Kidney (tissue), 13 donors: ENCODE measurements at regions not wholly inside any gene's neighbourhood (a gene's known extent, or its start where the extent isn't known, plus 50 kb on each side); places are given as distances from the start of the nearest gene placed in this dataset.

ENCODE experiments used
- DNase-seq, 5 donors: peaks; one replicate each; pipeline ENCODE4 v3.0.0-alpha.2; 2013 to 2020
- FAIRE-seq: peaks from 2 replicates; lab custom pipeline; 2012; peaks lifted over from hg19 to GRCh38; lab: Jason Lieb, UNC
- H3K27ac ChIP-seq, 2 donors: one replicate each; pipeline ENCODE4 v1.7.0; 2013; ENCODE audit warnings: low read depth in 2 of 2, low read length in 2 of 2, inconsistent platforms in 1 of 2
- H3K27me3 ChIP-seq: one replicate; pipeline ENCODE4 v1.7.1; 2013; ENCODE audit warnings: low read length, inconsistent platforms; ENCODE audit not compliant: control insufficient read depth, insufficient read depth
- H3K36me3 ChIP-seq, 3 donors: one replicate each; pipeline versions ENCODE4 v1.7.0 to v1.7.1; 2013; ENCODE audit warnings: low read length in 3 of 3, control low read depth in 1 of 3, inconsistent platforms in 1 of 3; ENCODE audit not compliant: insufficient read depth in 3 of 3, control insufficient read depth in 2 of 3
- H3K4me1 ChIP-seq, 3 donors: one replicate each; pipeline versions ENCODE4 v1.7.0 to v1.7.1; 2013; ENCODE audit warnings: low read length in 3 of 3, inconsistent platforms in 1 of 3, low read depth in 1 of 3; ENCODE audit not compliant: control insufficient read depth in 2 of 3, insufficient read depth in 2 of 3
- H3K4me3 ChIP-seq, 3 donors: one replicate each; pipeline versions ENCODE4 v1.7.0 to v1.8.1; 2013; ENCODE audit warnings: low read length in 3 of 3, control low read depth in 1 of 3, inconsistent platforms in 1 of 3
- H3K9ac ChIP-seq, 3 donors: one replicate each; pipeline versions ENCODE4 v1.7.0 to v1.7.1; 2013; ENCODE audit warnings: low read length in 3 of 3, control low read depth in 1 of 3, inconsistent platforms in 1 of 3
- H3K9me3 ChIP-seq, 3 donors: one replicate each; pipeline versions ENCODE4 v1.7.0 to v1.7.1; 2013; ENCODE audit warnings: low read length in 3 of 3, control low read depth in 1 of 3, inconsistent platforms in 1 of 3; ENCODE audit not compliant: control insufficient read depth in 2 of 3, insufficient read depth in 1 of 3
- intact Hi-C: fragments of 100-400 bp; cut with DNase I; formaldehyde crosslinking; loops from one replicate; pipeline ENCODE4 v1.11.1; 2022
- TF ChIP-seq, protein P1 (sequence below): IDR thresholded peaks from 3 replicates; pipeline ENCODE4 v1.5.1; 2012; ENCODE audit warnings: mild to moderate bottlenecking, moderate library complexity, borderline replicate concordance; ENCODE audit not compliant: insufficient read depth; ENCODE audit errors: extremely low read depth
- donor health status: control.
- donor health status: control.
- donor health status: control.
- donor health status: control.
- donor health status: control.
- donor health status: DM: yes; HTN: yes; CAD: no.
- donor health status: Normal renal cell carcinoma (clear cell type).

DNA sequence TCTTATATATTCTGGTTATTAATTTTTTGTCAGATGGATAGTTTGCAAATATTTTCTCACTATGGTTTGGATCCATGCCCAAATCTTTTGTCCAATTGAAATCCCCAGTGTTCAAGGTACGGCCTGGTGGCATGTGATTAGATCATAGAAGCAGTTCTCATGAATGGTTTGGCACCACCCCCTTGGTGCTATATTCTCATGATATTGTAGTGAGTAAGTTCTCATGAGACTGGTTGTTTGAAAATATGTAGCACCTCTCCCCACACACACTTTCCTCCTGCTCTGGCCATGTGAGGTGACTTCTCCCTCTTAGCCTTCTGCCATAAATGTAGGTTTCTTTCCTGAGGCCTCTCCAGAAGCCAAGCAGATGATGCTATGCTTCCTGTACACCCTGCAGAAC lies 107.7 kb upstream of the KYNU start:
- peaks cover 0 to 9% (median 0%) of the 10 kb centered on the region in 3 donors for H3K9me3 ChIP-seq
- no peaks in the 10 kb centered on the region for H3K27me3 ChIP-seq
- no peak overlapping the region for H3K27ac ChIP-seq
- FAIRE-seq, result no peak
- H3K36me3 ChIP-seq, result no peaks in the 10 kb centered on the region
- no peaks in the 10 kb centered on the region for H3K4me1 ChIP-seq
- TF ChIP-seq, protein P1, sequence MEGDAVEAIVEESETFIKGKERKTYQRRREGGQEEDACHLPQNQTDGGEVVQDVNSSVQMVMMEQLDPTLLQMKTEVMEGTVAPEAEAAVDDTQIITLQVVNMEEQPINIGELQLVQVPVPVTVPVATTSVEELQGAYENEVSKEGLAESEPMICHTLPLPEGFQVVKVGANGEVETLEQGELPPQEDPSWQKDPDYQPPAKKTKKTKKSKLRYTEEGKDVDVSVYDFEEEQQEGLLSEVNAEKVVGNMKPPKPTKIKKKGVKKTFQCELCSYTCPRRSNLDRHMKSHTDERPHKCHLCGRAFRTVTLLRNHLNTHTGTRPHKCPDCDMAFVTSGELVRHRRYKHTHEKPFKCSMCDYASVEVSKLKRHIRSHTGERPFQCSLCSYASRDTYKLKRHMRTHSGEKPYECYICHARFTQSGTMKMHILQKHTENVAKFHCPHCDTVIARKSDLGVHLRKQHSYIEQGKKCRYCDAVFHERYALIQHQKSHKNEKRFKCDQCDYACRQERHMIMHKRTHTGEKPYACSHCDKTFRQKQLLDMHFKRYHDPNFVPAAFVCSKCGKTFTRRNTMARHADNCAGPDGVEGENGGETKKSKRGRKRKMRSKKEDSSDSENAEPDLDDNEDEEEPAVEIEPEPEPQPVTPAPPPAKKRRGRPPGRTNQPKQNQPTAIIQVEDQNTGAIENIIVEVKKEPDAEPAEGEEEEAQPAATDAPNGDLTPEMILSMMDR, result no peak
- no peak overlapping the region for H3K9ac ChIP-seq
- DNase-seq, result no peak
- H3K4me3 ChIP-seq, result no peak overlapping the region
- intact Hi-C loops, result no loop called here

DNA sequence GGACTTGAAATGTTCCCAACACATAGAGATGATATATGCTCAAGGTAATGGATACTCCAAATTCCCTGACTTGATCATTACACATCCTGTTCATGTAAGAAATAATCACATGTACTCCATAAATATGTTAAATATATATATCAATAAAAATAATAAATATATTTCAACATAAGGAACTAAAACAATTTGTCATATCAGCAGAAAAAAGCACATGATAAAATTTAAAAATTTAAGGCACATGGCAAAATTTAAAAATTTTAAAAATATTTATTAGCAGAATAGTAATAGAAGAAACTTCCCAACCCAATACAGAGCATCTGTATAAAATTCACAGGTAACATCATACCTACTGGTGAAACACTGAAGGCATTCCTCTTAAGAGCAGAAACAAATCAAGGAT lies 109.6 kb upstream of the KYNU start:
- no peaks in the 10 kb centered on the region for H3K4me1 ChIP-seq
- H3K27me3 ChIP-seq, result no peaks in the 10 kb centered on the region
- TF ChIP-seq, protein P1, result no peak
- H3K9ac ChIP-seq, result no peak overlapping the region
- H3K36me3 ChIP-seq, result no peaks in the 10 kb centered on the region
- no peak overlapping the region for H3K27ac ChIP-seq
- no peak overlapping the region for H3K4me3 ChIP-seq
- intact Hi-C loops, result no loop called here
- peaks cover 0 to 9% (median 0%) of the 10 kb centered on the region in 3 donors for H3K9me3 ChIP-seq
- FAIRE-seq, result peak; percentile 37
- no peak for DNase-seq

DNA sequence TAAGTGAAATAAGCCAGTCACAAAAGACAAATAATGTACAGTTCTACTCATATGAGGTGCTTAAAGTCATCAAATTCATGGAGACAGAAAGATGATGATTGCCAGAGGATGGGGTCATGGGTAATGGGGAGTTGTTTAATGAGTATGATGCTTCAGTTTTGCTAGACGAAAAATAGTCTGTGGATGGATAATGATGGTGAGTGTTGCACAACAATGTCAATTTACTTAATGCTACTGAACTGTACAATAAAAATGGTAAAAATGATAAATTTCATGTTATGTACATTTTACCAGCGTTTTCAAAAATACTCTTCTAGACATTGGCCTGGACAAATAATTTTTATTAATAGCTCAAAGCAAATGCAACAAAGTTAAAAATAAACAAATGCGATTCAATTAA lies 118.5 kb upstream of the KYNU start:
- FAIRE-seq (no peak), DNase-seq (no peak)
- Histone ChIP-seq H3K4me1 (no peaks in the 10 kb centered on the region), H3K9me3 (no peaks in the 10 kb centered on the region), H3K4me3 (no peak overlapping the region), H3K36me3 (no peaks in the 10 kb centered on the region), H3K27me3 (no peaks in the 10 kb centered on the region), H3K27ac (no peak overlapping the region), H3K9ac (no peak overlapping the region)
- intact Hi-C loops, result no loop called here
- TF ChIP-seq, protein P1, result no peak

DNA sequence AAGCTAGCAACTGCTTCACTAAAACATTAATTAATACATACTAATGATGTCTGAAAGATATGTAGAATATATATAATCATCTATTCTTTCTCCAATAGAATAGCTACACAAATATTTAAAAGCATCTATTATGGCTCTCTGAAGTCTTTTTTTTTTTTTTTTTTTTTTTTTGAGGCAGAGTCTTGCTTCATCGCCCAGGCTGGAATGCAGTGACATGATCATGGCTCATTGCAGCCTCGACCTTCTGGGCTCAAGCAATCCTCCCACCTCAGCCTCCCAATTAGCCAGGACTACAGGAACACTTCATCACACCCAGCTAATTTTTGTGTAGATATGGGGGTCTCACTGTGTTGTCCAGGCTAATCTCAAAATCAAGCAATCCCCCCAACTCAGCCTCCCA lies 120.4 kb upstream of the KYNU start:
- Histone ChIP-seq H3K27me3 (no peaks in the 10 kb centered on the region), H3K9me3 (no peaks in the 10 kb centered on the region), H3K36me3 (no peaks in the 10 kb centered on the region), H3K4me1 (no peaks in the 10 kb centered on the region), H3K4me3 (no peak overlapping the region), H3K9ac (no peak overlapping the region), H3K27ac (no peak overlapping the region)
- FAIRE-seq (no peak), DNase-seq (no peak)
- intact Hi-C loops, result no loop called here
- TF ChIP-seq, protein P1, result no peak
